ENCODE measurements at regions not wholly inside any gene's neighbourhood (a gene's known extent, or its start where the extent isn't known, plus 50 kb on each side); places are given as distances from the start of the nearest gene placed in this dataset.

GRCh38 chr14:101181446-101182313, 278.2 kb upstream of the RTL1 start:
- ChIA-PET CTCF (no interaction called here), POLR2A (no interaction called here)
- Histone ChIP-seq H3K27me3 (ENCODE audit: control insufficient read depth, insufficient read depth, low read length) (no peaks in the 10 kb centered on the region), H3K27ac (ENCODE audit: low read length) (no peak overlapping the region), H3K9me3 (ENCODE audit: control insufficient read depth, insufficient read depth, low read depth, low read length) (no peaks in the 10 kb centered on the region), H3K4me1 (ENCODE audit: control insufficient read depth, insufficient read depth, low read length) (no peaks in the 10 kb centered on the region), H3K36me3 (ENCODE audit: control insufficient read depth, insufficient read depth, low read length) (no peaks in the 10 kb centered on the region), H3K4me3 (ENCODE audit: low read depth in 2 of 2, low read length in 2 of 2) (no peak overlapping the region)
- no peak for DNase-seq (ENCODE audit: low read depth, low spot score)
- intact Hi-C loops (cut with micrococcal nuclease; ENCODE audit: unreplicated experiment) (no loop called here), in situ Hi-C loops (cut with HindIII; ENCODE audit: low pct_unique_long_range_greater_than_20kb, low sequenced_read_pairs) (no loop called here)
- no peak for TF ChIP-seq POLR2AphosphoS5 (IDR thresholded peaks at IDR 0.05; ENCODE audit: low read depth, low read length)
- no peak for TF ChIP-seq TCF7L2 (IDR thresholded peaks at IDR 0.05; ENCODE audit: low read depth, low read length)
- TF ChIP-seq REST (IDR thresholded peaks at IDR 0.05; ENCODE audit: insufficient read depth in 1 of 2, low read depth in 2 of 2, low read length in 1 of 2) = no peak
- TF ChIP-seq CTCF (IDR thresholded peaks at IDR 0.05) = no peak
- TF ChIP-seq SIN3A (IDR thresholded peaks at IDR 0.05; ENCODE audit: borderline replicate concordance, insufficient read depth, low read depth, low read length) = no peak
- ATAC-seq = no peak
- no TSS peak for BruUV-seq (replicated peaks)

DNA sequence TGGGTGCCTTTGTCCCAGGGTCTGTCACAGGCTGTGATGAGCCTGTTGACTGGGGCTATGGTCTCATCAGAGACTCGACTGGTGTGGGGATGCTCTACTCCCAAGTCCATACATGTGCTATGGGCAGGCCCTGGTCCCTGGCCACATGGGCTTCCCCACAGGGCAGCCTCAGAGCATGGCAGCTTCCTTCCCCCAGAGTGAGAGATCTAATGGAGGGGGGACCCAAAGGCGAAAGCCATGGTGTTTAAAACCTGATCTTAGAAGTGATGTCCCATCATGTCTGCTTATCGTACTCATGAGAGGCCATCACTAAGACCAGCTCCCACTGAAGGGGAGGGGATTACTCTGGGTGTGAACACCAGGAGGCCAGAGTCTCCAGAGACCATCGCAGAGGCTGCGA, 279.0 kb upstream of the RTL1 start:
- ATAC-seq (no peak), DNase-seq (ENCODE audit: low read depth, low spot score) (no peak)
- Histone ChIP-seq H3K4me1 (ENCODE audit: control insufficient read depth, insufficient read depth, low read length) (no peaks in the 10 kb centered on the region), H3K4me3 (ENCODE audit: low read depth in 2 of 2, low read length in 2 of 2) (no peak overlapping the region), H3K27ac (ENCODE audit: low read length) (no peak overlapping the region), H3K27me3 (ENCODE audit: control insufficient read depth, insufficient read depth, low read length) (no peaks in the 10 kb centered on the region), H3K36me3 (ENCODE audit: control insufficient read depth, insufficient read depth, low read length) (no peaks in the 10 kb centered on the region), H3K9me3 (ENCODE audit: control insufficient read depth, insufficient read depth, low read depth, low read length) (no peaks in the 10 kb centered on the region)
- ChIA-PET POLR2A (no interaction called here), CTCF (no interaction called here)
- in situ Hi-C loops (cut with HindIII; ENCODE audit: low pct_unique_long_range_greater_than_20kb, low sequenced_read_pairs) (no loop called here), intact Hi-C loops (cut with micrococcal nuclease; ENCODE audit: unreplicated experiment) (no loop called here)
- no TSS peak for BruUV-seq (replicated peaks)
- TF ChIP-seq REST (IDR thresholded peaks at IDR 0.05; ENCODE audit: insufficient read depth in 1 of 2, low read depth in 2 of 2, low read length in 1 of 2) (no peak), SIN3A (IDR thresholded peaks at IDR 0.05; ENCODE audit: borderline replicate concordance, insufficient read depth, low read depth, low read length) (no peak), POLR2AphosphoS5 (IDR thresholded peaks at IDR 0.05; ENCODE audit: low read depth, low read length) (no peak), TCF7L2 (IDR thresholded peaks at IDR 0.05; ENCODE audit: low read depth, low read length) (no peak), CTCF (IDR thresholded peaks at IDR 0.05) (no peak)

Measured in Panc1 (cell line).